OCI-LY7 (cell line): ENCODE measurements at regions not wholly inside any gene's neighbourhood (a gene's known extent, or its start where the extent isn't known, plus 50 kb on each side); places are given as distances from the start of the nearest gene placed in this dataset.

ENCODE experiments used
- BruUV-seq: library from RNA; stranded (reverse); fragments of 400-500 nt; replicated peaks from 2 replicates; lab custom pipeline; 2021; lab: Mats Ljungman, UMichigan
- CTCF ChIA-PET: fragments of 300-600 bp; sonication (Branson Sonifier 250); formaldehyde crosslinking; loops from one replicate; lab custom pipeline; 2022; ENCODE audit warnings: antibody characterized with exemption; ENCODE audit not compliant: unreplicated experiment; lab: Charles Lee
- POLR2A ChIA-PET: fragments of 300-600 bp; sonication (Branson Sonifier 250); formaldehyde crosslinking; loops from one replicate; lab custom pipeline; 2022; ENCODE audit warnings: antibody characterized with exemption; lab: Charles Lee
- DNase-seq: peaks from one replicate; pipeline ENCODE4 v3.0.0-alpha.2; 2015; ENCODE audit warnings: low spot score
- H2AFZ ChIP-seq: fragments of 200-600 bp; sonication (generic), shearing (Covaris generic); 2 replicates; pipeline ENCODE4 v1.6.1; 2014; ENCODE audit warnings: mild to moderate bottlenecking, antibody characterized with exemption, low read length, moderate library complexity
- H3K27ac ChIP-seq: fragments of 200-600 bp; sonication (generic); 2 replicates; pipeline ENCODE4 v1.5.1; 2014; ENCODE audit warnings: mixed run types, low read depth, mild to moderate bottlenecking, moderate library complexity, low read length, inconsistent platforms; ENCODE audit not compliant: poor library complexity, severe bottlenecking
- H3K36me3 ChIP-seq: fragments of 200-600 bp; sonication (generic); 2 replicates; pipeline ENCODE4 v1.6.1; 2014; ENCODE audit warnings: mild to moderate bottlenecking, antibody characterized with exemption, low read length, moderate library complexity, mixed read lengths; ENCODE audit not compliant: insufficient read depth
- H3K4me1 ChIP-seq: fragments of 200-600 bp; sonication (generic); 2 replicates; pipeline ENCODE4 v1.5.1; 2014; ENCODE audit warnings: mild to moderate bottlenecking, low read length; ENCODE audit not compliant: insufficient read depth, poor library complexity, severe bottlenecking
- H3K4me2 ChIP-seq: fragments of 200-600 bp; sonication (generic); 2 replicates; pipeline ENCODE4 v1.6.1; 2014; ENCODE audit warnings: mild to moderate bottlenecking, low read length
- H3K4me3 ChIP-seq: fragments of 200-600 bp; sonication (generic); 2 replicates; pipeline ENCODE4 v1.5.1; 2014; ENCODE audit warnings: mild to moderate bottlenecking, low read depth, low read length; ENCODE audit not compliant: poor library complexity, severe bottlenecking
- H3K79me2 ChIP-seq: fragments of 200-600 bp; sonication (generic); 2 replicates; pipeline ENCODE4 v1.6.1; 2016; ENCODE audit warnings: low read depth, mild to moderate bottlenecking, low read length, moderate library complexity, mixed read lengths; ENCODE audit not compliant: insufficient read depth
- H3K9me2 ChIP-seq: fragments of 200-600 bp; sonication (generic); 2 replicates; pipeline ENCODE4 v1.6.1; 2016; ENCODE audit warnings: mild to moderate bottlenecking, low read length, mixed read lengths; ENCODE audit not compliant: insufficient read depth
- H3K9me3 ChIP-seq: fragments of 200-600 bp; sonication (generic); 2 replicates; pipeline ENCODE4 v1.6.1; 2014; ENCODE audit warnings: mild to moderate bottlenecking, mixed run types, low read length, mixed read lengths
- H4K20me1 ChIP-seq: fragments of 200-600 bp; sonication (generic); 2 replicates; pipeline ENCODE4 v1.6.1; 2014; ENCODE audit warnings: mild to moderate bottlenecking, antibody characterized with exemption, low read length, moderate library complexity, mixed read lengths; ENCODE audit not compliant: insufficient read depth
- EZH2phosphoT487 ChIP-seq: fragments of 200-600 bp; sonication (generic); IDR thresholded peaks from 2 replicates; pipeline ENCODE4 v1.6.1; 2018; ENCODE audit warnings: low read depth, borderline replicate concordance, mild to moderate bottlenecking, mixed run types, antibody characterized with exemption, low read length, moderate library complexity, mixed read lengths
- intact Hi-C: fragments of 100-400 bp; cut with micrococcal nuclease; formaldehyde crosslinking; loops from one replicate; pipeline ENCODE4 v1.10.0; 2022; ENCODE audit not compliant: unreplicated experiment
- TF ChIP-seq, protein P1 (sequence below): fragments of 200-600 bp; sonication (generic); conservative IDR thresholded peaks from 2 replicates; pipeline ENCODE4 v1.5.1; 2014; ENCODE audit warnings: mild to moderate bottlenecking, antibody characterized with exemption, low read length, moderate library complexity, mixed read lengths

DNA sequence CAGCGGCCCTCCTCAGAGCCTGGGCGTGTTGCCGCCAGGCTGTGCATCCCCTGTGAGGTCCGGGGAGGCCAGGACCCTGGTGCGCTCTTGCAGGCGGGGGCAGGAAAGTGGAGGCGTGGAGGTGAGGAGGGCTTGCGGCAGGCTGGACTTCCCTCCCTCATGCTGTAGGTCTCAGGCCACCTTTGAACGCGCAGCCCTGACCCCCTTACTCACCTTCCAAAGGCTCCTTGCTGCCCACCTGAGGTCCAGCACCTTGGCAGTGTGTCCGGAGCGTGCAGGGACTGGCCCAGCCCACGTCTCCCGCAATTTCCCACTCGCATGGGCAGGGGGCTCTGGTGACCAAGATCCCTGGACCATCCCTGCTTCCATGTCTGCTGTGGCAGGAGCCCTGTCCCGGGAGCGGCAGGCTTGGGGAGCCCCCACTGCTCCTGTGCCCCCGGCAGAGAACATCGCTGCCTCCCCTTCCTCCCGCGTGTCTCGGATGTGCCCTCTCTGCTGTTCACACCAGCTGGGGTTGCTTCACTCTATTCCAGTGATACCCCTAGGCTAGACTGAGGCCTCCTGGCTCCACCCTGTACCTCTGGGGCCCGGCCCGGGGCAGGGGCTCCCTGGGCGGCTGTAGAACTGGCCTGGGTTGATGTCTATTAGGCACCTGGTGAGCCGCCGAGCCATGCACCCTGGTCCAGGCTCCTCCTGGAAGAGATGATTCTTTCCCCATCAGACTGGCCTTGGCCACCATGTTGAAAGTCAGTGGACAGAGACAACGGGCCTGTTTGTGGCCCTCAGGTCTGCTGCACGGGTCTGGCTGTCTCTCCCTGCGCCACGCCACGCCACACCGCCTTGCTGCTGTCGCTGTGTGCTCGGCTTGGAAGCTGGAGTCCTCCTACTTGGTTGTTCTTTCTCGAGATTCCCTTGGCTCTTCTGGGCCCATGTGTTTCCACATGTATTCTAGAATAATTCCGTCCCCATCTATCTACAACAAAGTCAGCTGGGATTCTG, 95.4 kb upstream of the ADRA2C start:
- TF ChIP-seq EZH2phosphoT487: no peak
- TF ChIP-seq, protein P1, sequence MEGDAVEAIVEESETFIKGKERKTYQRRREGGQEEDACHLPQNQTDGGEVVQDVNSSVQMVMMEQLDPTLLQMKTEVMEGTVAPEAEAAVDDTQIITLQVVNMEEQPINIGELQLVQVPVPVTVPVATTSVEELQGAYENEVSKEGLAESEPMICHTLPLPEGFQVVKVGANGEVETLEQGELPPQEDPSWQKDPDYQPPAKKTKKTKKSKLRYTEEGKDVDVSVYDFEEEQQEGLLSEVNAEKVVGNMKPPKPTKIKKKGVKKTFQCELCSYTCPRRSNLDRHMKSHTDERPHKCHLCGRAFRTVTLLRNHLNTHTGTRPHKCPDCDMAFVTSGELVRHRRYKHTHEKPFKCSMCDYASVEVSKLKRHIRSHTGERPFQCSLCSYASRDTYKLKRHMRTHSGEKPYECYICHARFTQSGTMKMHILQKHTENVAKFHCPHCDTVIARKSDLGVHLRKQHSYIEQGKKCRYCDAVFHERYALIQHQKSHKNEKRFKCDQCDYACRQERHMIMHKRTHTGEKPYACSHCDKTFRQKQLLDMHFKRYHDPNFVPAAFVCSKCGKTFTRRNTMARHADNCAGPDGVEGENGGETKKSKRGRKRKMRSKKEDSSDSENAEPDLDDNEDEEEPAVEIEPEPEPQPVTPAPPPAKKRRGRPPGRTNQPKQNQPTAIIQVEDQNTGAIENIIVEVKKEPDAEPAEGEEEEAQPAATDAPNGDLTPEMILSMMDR: no peak
- intact Hi-C loops: no loop called here
- DNase-seq: no peak
- H4K20me1 ChIP-seq: no peaks in the 10 kb centered on the region
- H3K4me1 ChIP-seq: peaks cover 18% of the 10 kb centered on the region
- BruUV-seq: no TSS peak
- no peaks in the 10 kb centered on the region for H3K9me2 ChIP-seq
- no peak overlapping the region for H3K4me2 ChIP-seq
- no peaks in the 10 kb centered on the region for H3K79me2 ChIP-seq
- no peak overlapping the region for H2AFZ ChIP-seq
- H3K4me3 ChIP-seq: no peak overlapping the region
- ChIA-PET CTCF (no interaction called here), POLR2A (no interaction called here)
- peaks cover 11% of the 10 kb centered on the region; the same call in 1 of the 2 replicates for H3K9me3 ChIP-seq
- no peaks in the 10 kb centered on the region; the same call in 1 of the 2 replicates for H3K36me3 ChIP-seq
- H3K27ac ChIP-seq: no peak overlapping the region

DNA sequence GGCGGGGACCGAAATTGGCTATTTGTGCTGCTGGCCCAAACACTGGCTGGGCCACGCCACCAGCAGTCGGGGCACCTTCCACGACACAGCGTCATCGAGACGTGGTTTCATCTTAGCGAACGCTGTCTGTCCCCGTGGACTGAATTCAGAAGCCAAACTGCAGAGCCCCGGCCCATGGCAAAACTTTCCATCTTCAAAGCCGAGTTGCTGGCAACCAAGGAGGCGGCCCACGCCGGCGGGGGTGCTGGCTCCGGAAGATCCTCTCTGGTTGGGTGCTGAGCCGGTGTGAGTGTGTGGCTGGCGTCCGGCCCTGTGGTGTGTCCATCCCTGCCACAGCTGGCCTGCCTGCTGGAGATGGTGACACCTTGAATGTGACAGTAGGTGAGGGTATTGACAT, 96.6 kb upstream of the ADRA2C start:
- no peaks in the 10 kb centered on the region for H4K20me1 ChIP-seq
- no peak overlapping the region for H3K27ac ChIP-seq
- no peak overlapping the region for H3K4me2 ChIP-seq
- POLR2A ChIA-PET: no interaction called here
- no TSS peak for BruUV-seq
- DNase-seq: no peak
- intact Hi-C loops: no loop called here
- H3K79me2 ChIP-seq: no peaks in the 10 kb centered on the region
- H3K9me3 ChIP-seq: peaks cover 11% of the 10 kb centered on the region; the same call in 1 of the 2 replicates
- no peaks in the 10 kb centered on the region; the same call in 1 of the 2 replicates for H3K36me3 ChIP-seq
- peaks cover 29% of the 10 kb centered on the region for H3K4me1 ChIP-seq
- CTCF ChIA-PET: no interaction called here
- no peak overlapping the region for H3K4me3 ChIP-seq
- no peak overlapping the region for H2AFZ ChIP-seq
- H3K9me2 ChIP-seq: no peaks in the 10 kb centered on the region
- no peak for TF ChIP-seq EZH2phosphoT487
- TF ChIP-seq, protein P1: no peak
